ENCODE measurements at regions not wholly inside any gene's neighbourhood (a gene's known extent, or its start where the extent isn't known, plus 50 kb on each side); places are given as distances from the start of the nearest gene placed in this dataset.

DNA sequence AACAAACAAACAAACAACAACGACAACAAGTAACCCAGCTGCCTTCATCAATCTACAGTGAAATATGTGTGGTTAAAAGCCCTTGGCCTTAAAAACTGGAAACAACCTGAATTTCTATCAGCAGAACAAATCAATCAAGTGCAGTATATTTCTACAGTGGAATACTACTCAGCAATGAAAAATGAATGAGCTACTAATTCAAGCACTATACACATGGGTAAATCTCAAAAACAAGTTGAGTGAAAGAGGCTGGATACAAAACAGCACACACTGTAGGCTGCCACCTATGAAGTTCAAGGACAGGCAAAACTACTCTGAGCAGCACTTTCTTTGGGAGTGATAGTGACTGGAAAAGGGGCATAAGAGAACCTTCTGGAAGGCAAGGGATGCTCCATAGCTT is 395.5 kb upstream of the PROK2 start:
- Histone ChIP-seq H4K20me1 (replicated peaks; ENCODE audit: control insufficient read depth, extremely low read depth, insufficient read depth, low read length) (no peaks in the 10 kb centered on the region), H3K4me2 (ENCODE audit: insufficient read depth, low read length) (no peak overlapping the region), H3K9me1 (replicated peaks; ENCODE audit: control insufficient read depth, extremely low read depth, insufficient read depth, low read length) (no peaks in the 10 kb centered on the region), H3K36me3 (ENCODE audit: control insufficient read depth in 2 of 2, extremely low read depth in 1 of 2, insufficient read depth in 2 of 2, low read length in 2 of 2) (no peaks in the 10 kb centered on the region), H3K27ac (ENCODE audit: insufficient read depth, low read depth, low read length) (no peak overlapping the region), H2AFZ (ENCODE audit: low read depth, low read length) (no peak overlapping the region), H3K9me3 (replicated peaks; ENCODE audit: control insufficient read depth, insufficient read depth, low read length) (no peaks in the 10 kb centered on the region), H3K27me3 (ENCODE audit: control insufficient read depth in 2 of 2, insufficient read depth in 2 of 2, low read length in 2 of 2) (peaks cover 0 to 7% of the 10 kb centered on the region in 2 experiments), H3K4me1 (ENCODE audit: control insufficient read depth, extremely low read depth, insufficient read depth, low read length) (peaks cover 5% of the 10 kb centered on the region), H3K9ac (replicated peaks; ENCODE audit: extremely low read depth, insufficient read depth, low read length) (no peak overlapping the region), H3K4me3 (replicated peaks in 1 of 3; ENCODE audit: insufficient read depth in 1 of 3, low read depth in 1 of 3, low read length in 3 of 3) (no peak overlapping the region), H3K79me2 (ENCODE audit: control insufficient read depth, insufficient read depth, low read length) (no peaks in the 10 kb centered on the region)
- TF ChIP-seq MYC (IDR thresholded peaks at IDR 0.05; ENCODE audit: low read depth, low read length) (no peak), JUN (IDR thresholded peaks at IDR 0.05; ENCODE audit: borderline replicate concordance, insufficient read depth, insufficient read length, low read depth) (no peak), EZH2 (IDR thresholded peaks at IDR 0.05; ENCODE audit: borderline replicate concordance, low read depth, low read length, severe bottlenecking) (no peak), FOS (IDR thresholded peaks at IDR 0.05; ENCODE audit: borderline replicate concordance, insufficient read depth, low read length) (no peak), POLR2A (IDR thresholded peaks at IDR 0.05; ENCODE audit: low read depth, low read length) (no peak)
- TF ChIP-seq, protein P1, sequence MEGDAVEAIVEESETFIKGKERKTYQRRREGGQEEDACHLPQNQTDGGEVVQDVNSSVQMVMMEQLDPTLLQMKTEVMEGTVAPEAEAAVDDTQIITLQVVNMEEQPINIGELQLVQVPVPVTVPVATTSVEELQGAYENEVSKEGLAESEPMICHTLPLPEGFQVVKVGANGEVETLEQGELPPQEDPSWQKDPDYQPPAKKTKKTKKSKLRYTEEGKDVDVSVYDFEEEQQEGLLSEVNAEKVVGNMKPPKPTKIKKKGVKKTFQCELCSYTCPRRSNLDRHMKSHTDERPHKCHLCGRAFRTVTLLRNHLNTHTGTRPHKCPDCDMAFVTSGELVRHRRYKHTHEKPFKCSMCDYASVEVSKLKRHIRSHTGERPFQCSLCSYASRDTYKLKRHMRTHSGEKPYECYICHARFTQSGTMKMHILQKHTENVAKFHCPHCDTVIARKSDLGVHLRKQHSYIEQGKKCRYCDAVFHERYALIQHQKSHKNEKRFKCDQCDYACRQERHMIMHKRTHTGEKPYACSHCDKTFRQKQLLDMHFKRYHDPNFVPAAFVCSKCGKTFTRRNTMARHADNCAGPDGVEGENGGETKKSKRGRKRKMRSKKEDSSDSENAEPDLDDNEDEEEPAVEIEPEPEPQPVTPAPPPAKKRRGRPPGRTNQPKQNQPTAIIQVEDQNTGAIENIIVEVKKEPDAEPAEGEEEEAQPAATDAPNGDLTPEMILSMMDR (IDR thresholded peaks at IDR 0.05; ENCODE audit: extremely low read depth in 1 of 2, insufficient read depth in 1 of 2, low read depth in 1 of 2, low read length in 2 of 2): no peak
- ChIA-PET POLR2A (no interaction called here), CTCF (no interaction called here)
- no TSS peak for BruUV-seq (replicated peaks)
- DNase-seq (ENCODE audit: low read depth, low spot score) (no peak), FAIRE-seq (no peak)
- dilution Hi-C loops (cut with MboI; ENCODE audit: extremely low pct_ligation_motif_present, low sequenced_read_pairs) (no loop called here), intact Hi-C loops (cut with micrococcal nuclease) (loop anchor here (10.0 kb wide), 1 partner anchor 264 kb away; the partner anchor contains the start of gene RYBP)

DNA sequence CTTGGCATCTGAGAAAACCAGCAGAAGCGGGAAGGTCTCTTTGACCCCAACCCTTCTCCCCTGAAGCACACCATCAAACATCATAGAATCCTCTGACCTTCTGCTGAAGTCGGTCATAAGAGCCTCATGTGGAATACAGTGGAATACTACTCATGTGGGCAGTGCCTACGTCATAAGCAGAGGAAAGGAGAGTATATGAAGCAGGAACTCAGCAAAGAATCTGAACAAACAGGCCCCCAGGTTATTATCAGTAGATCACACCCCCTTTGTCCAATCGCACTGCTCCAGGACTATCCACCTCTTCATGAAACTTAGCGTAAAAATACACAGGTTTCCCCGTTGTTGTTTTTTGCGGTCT is 394.1 kb upstream of the PROK2 start:
- H3K4me1 ChIP-seq (ENCODE audit: control insufficient read depth, extremely low read depth, insufficient read depth, low read length): peaks cover 5% of the 10 kb centered on the region
- FAIRE-seq (no peak), DNase-seq (ENCODE audit: low read depth, low spot score) (no peak)
- no peak overlapping the region for H3K4me3 ChIP-seq (replicated peaks in 1 of 3; ENCODE audit: insufficient read depth in 1 of 3, low read depth in 1 of 3, low read length in 3 of 3)
- CTCF ChIA-PET: no interaction called here
- H3K9me1 ChIP-seq (replicated peaks; ENCODE audit: control insufficient read depth, extremely low read depth, insufficient read depth, low read length): no peaks in the 10 kb centered on the region
- H4K20me1 ChIP-seq (replicated peaks; ENCODE audit: control insufficient read depth, extremely low read depth, insufficient read depth, low read length): no peaks in the 10 kb centered on the region
- H3K9me3 ChIP-seq (replicated peaks; ENCODE audit: control insufficient read depth, insufficient read depth, low read length): no peaks in the 10 kb centered on the region
- no peak overlapping the region for H3K27ac ChIP-seq (ENCODE audit: insufficient read depth, low read depth, low read length)
- H3K27me3 ChIP-seq (ENCODE audit: control insufficient read depth in 2 of 2, insufficient read depth in 2 of 2, low read length in 2 of 2): peaks cover 0 to 11% of the 10 kb centered on the region in 2 experiments
- BruUV-seq (replicated peaks): no TSS peak
- H3K79me2 ChIP-seq (ENCODE audit: control insufficient read depth, insufficient read depth, low read length): no peaks in the 10 kb centered on the region
- intact Hi-C loops (cut with micrococcal nuclease) (no loop called here), dilution Hi-C loops (cut with MboI; ENCODE audit: extremely low pct_ligation_motif_present, low sequenced_read_pairs) (no loop called here)
- TF ChIP-seq, protein P1 (IDR thresholded peaks at IDR 0.05; ENCODE audit: extremely low read depth in 1 of 2, insufficient read depth in 1 of 2, low read depth in 1 of 2, low read length in 2 of 2): no peak
- TF ChIP-seq FOS (IDR thresholded peaks at IDR 0.05; ENCODE audit: borderline replicate concordance, insufficient read depth, low read length): no peak
- TF ChIP-seq, protein P2, sequence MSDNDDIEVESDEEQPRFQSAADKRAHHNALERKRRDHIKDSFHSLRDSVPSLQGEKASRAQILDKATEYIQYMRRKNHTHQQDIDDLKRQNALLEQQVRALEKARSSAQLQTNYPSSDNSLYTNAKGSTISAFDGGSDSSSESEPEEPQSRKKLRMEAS (IDR thresholded peaks at IDR 0.05; ENCODE audit: insufficient read depth, insufficient read length): no peak
- TF ChIP-seq POLR2A (IDR thresholded peaks at IDR 0.05; ENCODE audit: low read depth, low read length): no peak
- TF ChIP-seq POLR2AphosphoS5 (IDR thresholded peaks at IDR 0.05; ENCODE audit: insufficient read depth, low read depth, low read length): no peak
- TF ChIP-seq GATA2 (IDR thresholded peaks at IDR 0.05; ENCODE audit: insufficient read depth, insufficient read length, low read depth, low read length): no peak
- no peak for TF ChIP-seq JUN (IDR thresholded peaks at IDR 0.05; ENCODE audit: borderline replicate concordance, insufficient read depth, insufficient read length, low read depth)
- no peak for TF ChIP-seq MYC (IDR thresholded peaks at IDR 0.05; ENCODE audit: low read depth, low read length)
- TF ChIP-seq EZH2 (IDR thresholded peaks at IDR 0.05; ENCODE audit: borderline replicate concordance, low read depth, low read length, severe bottlenecking): no peak
- POLR2A ChIA-PET: no interaction called here
- no peak overlapping the region for H2AFZ ChIP-seq (ENCODE audit: low read depth, low read length)
- H3K4me2 ChIP-seq (ENCODE audit: insufficient read depth, low read length): no peak overlapping the region
- H3K9ac ChIP-seq (replicated peaks; ENCODE audit: extremely low read depth, insufficient read depth, low read length): no peak overlapping the region
- H3K36me3 ChIP-seq (ENCODE audit: control insufficient read depth in 2 of 2, extremely low read depth in 1 of 2, insufficient read depth in 2 of 2, low read length in 2 of 2): no peaks in the 10 kb centered on the region

All from endothelial cell of umbilical vein (primary cell).